SK-N-MC (cell line): ENCODE measurements at regions not wholly inside any gene's neighbourhood (a gene's known extent, or its start where the extent isn't known, plus 50 kb on each side); places are given as distances from the start of the nearest gene placed in this dataset.
"Not testable (repeated sequence)": the region's sequence is repeated elsewhere in the genome, so short reads cannot be mapped to it uniquely, and the experiment has no call there.

Experiments
- DNase-seq: peaks from one replicate; pipeline ENCODE4 v3.0.0-alpha.2; 2011; ENCODE audit warnings: low read depth, low spot score
- H3K27ac ChIP-seq: fragments of 200-600 bp; sonication (generic); 2 replicates; pipeline ENCODE4 v1.5.1; 2016; ENCODE audit warnings: mixed run types
- H3K36me3 ChIP-seq: fragments of 200-600 bp; sonication (generic); 2 replicates; pipeline ENCODE4 v1.6.1; 2017; ENCODE audit warnings: antibody characterized with exemption, low read length, mixed read lengths; ENCODE audit not compliant: insufficient read depth
- H3K4me3 ChIP-seq: fragments of 200-600 bp; sonication (generic); 2 replicates; pipeline ENCODE4 v1.5.1; 2016
- H3K9ac ChIP-seq: fragments of 200-600 bp; sonication (generic); 2 replicates; pipeline ENCODE4 v1.8.0; 2017; ENCODE audit warnings: mixed run types, mixed read lengths; ENCODE audit not compliant: insufficient read length
- H3K9me3 ChIP-seq: fragments of 200-600 bp; sonication (generic); 2 replicates; pipeline ENCODE4 v1.6.1; 2017; ENCODE audit warnings: low read depth, mild to moderate bottlenecking, antibody characterized with exemption, low read length, moderate library complexity, mixed read lengths
- EZH2 ChIP-seq: fragments of 200-600 bp; sonication (generic); IDR thresholded peaks from one replicate; pipeline ENCODE4 v1.6.1; 2017; ENCODE audit warnings: antibody characterized with exemption
- FOXP2 ChIP-seq: optimal IDR thresholded peaks from 2 replicates; pipeline ENCODE3; 2011; ENCODE audit warnings: mild to moderate bottlenecking, moderate library complexity; ENCODE audit not compliant: insufficient read depth; ENCODE audit errors: extremely low read length, control extremely low read depth
- POLR2AphosphoS5 ChIP-seq: IDR thresholded peaks from 2 replicates; pipeline ENCODE4 v1.6.1; 2012; ENCODE audit warnings: mild to moderate bottlenecking, low read depth, low read length, borderline replicate concordance

GRCh38 chr1:58238846-58239245, 307.7 kb downstream of the OMA1 start:
- H3K9ac ChIP-seq, result no peak overlapping the region
- no peak overlapping the region for H3K27ac ChIP-seq
- no peaks in the 10 kb centered on the region for H3K36me3 ChIP-seq
- H3K4me3 ChIP-seq, result no peak overlapping the region
- DNase-seq, result no peak
- H3K9me3 ChIP-seq, result no peaks in the 10 kb centered on the region
- TF ChIP-seq POLR2AphosphoS5 (no peak), EZH2 (no peak), FOXP2 (no peak)

DNA sequence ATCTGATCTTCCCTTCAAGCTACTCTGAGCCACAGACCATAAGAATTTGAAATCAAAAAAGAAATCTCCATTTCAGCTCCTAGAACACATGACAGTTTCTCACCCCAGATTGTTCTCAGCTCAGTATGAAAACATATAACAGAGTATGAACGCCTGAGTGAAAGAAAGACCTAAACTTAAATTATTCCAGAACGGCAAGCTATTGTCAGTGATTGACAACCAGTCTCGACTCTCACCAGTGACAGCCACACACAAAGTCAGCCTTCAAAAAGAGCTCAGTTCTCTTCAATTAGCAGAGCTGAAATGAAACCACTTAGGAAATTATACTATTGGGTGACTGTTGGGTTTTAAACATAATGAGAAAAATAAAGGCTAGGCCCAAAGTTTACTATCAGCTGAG, 312.8 kb downstream of the OMA1 start:
- no peak overlapping the region for H3K4me3 ChIP-seq
- no peak overlapping the region for H3K9ac ChIP-seq
- H3K9me3 ChIP-seq, result no peaks in the 10 kb centered on the region

DNA sequence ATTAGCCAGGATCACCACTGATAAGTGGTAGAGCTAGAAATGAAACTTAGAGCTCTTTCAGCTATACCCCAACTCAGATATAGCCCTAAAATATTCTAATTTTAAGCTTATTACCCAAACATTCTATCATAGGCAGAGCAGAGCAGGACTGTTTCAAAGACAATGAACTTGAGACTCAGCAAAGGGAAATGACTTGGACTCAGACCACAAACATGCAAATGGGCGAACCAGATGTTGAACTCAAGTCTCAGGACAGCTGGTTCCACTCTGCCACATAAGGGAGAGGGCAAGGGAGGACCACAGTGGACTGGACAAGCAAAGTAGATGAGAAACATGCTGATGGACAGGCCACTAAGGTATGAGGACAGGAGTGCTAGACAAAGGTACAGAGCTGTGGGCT, 315.3 kb downstream of the OMA1 start:
- H3K9me3 ChIP-seq, result no peaks in the 10 kb centered on the region
- no peaks in the 10 kb centered on the region for H3K36me3 ChIP-seq
- no peak overlapping the region for H3K27ac ChIP-seq
- H3K9ac ChIP-seq, result no peak overlapping the region
- no peak for DNase-seq
- TF ChIP-seq POLR2AphosphoS5 (no peak), EZH2 (no peak), FOXP2 (no peak)
- H3K4me3 ChIP-seq, result no peak overlapping the region

More for the DNA sequence above, 312.8 kb downstream of the OMA1 start:
- DNase-seq, result no peak
- TF ChIP-seq FOXP2, result no peak
- TF ChIP-seq POLR2AphosphoS5, result no peak
- TF ChIP-seq EZH2, result no peak
- H3K27ac ChIP-seq, result no peak overlapping the region
- H3K36me3 ChIP-seq, result no peaks in the 10 kb centered on the region

DNA sequence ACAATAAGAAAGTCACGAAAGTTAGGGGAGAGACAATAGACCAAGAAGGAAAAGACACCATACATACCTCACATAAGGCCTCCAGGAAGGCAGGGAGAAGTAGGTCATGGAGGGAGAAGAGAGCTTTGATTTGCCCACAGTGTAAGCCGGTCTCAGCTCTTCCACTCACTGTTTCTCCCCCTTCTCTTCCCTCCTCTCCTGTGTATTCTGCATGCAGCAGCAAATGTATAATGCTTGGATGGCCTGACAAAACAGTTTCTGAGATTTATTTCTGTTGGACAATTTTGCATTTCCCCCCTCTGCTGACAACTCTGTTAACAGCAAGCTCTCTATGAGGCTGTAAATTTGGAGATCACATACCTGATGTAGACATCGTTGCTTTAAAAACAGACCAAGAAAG, 318.9 kb downstream of the OMA1 start:
- DNase-seq, result no peak
- TF ChIP-seq POLR2AphosphoS5, result no peak
- no peak for TF ChIP-seq EZH2
- TF ChIP-seq FOXP2, result no peak

DNA sequence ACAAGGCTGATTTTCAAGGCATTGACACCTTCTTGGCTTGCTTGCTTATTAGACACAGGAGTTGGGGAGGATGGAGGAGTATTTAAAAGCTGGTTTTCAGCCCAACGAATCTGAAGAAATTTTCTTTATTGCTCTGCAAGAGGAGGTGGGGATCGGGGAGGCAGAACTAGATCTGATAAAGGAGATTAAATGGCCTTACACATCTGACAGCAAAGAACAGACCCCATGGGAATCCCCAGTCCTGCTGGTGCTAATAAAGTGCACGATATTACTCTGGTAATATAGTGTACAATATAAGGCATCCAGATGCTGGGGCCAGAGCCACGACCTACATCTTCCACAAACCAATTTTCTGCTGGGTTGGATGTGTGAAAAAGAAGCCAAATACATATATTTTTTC, 323.0 kb downstream of the OMA1 start:
- no peak for TF ChIP-seq POLR2AphosphoS5
- Histone ChIP-seq H3K4me3 (no peak overlapping the region), H3K27ac (no peak overlapping the region), H3K9ac (no peak overlapping the region), H3K9me3 (no peaks in the 10 kb centered on the region), H3K36me3 (no peaks in the 10 kb centered on the region)
- no peak for DNase-seq

More for the DNA sequence above, 318.9 kb downstream of the OMA1 start:
- H3K27ac ChIP-seq, result no peak overlapping the region
- H3K9ac ChIP-seq, result no peak overlapping the region
- no peaks in the 10 kb centered on the region for H3K9me3 ChIP-seq
- no peaks in the 10 kb centered on the region for H3K36me3 ChIP-seq
- no peak overlapping the region for H3K4me3 ChIP-seq

- no peak for DNase-seq
- Histone ChIP-seq H3K36me3 (no peaks in the 10 kb centered on the region), H3K27ac (no peak overlapping the region), H3K9me3 (no peaks in the 10 kb centered on the region), H3K9ac (no peak overlapping the region), H3K4me3 (no peak overlapping the region)
- TF ChIP-seq EZH2, result no peak
- no peak for TF ChIP-seq FOXP2
- TF ChIP-seq POLR2AphosphoS5, result no peak
Observed at GRCh38 chr1:58220836-58221472, 325.6 kb downstream of the OMA1 start.

GRCh38 chr1:58216169-58216568, 330.4 kb downstream of the OMA1 start:
- not testable (repeated sequence) for H3K4me3 ChIP-seq, DNase-seq, H3K36me3 ChIP-seq, H3K27ac ChIP-seq, H3K9me3 ChIP-seq, H3K9ac ChIP-seq

DNA sequence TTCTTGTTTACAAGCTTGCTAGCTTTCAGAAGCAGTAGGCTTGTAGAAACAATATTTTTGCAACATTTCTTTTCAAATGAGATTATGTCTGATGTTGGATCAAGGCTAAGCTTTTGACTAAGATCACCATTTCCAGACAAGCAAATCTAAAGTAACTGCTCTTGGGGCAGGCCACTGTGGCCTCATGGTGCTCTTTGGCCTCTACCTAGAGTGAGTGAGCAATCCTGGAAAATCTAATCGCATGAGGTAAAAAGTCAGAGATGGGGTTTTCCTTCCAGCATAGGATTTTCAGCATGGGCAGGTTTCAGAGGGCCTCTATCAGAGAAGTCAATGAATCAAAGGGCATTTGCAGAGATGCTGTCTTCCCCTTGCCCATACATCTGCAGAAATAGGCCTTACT, 331.9 kb downstream of the OMA1 start:
- no peak for DNase-seq
- H3K9ac ChIP-seq, result no peak overlapping the region
- TF ChIP-seq EZH2, result no peak
- no peak for TF ChIP-seq POLR2AphosphoS5
- TF ChIP-seq FOXP2, result no peak
- no peak overlapping the region for H3K4me3 ChIP-seq
- H3K9me3 ChIP-seq, result no peaks in the 10 kb centered on the region
- no peaks in the 10 kb centered on the region for H3K36me3 ChIP-seq
- H3K27ac ChIP-seq, result no peak overlapping the region

GRCh38 chr1:58211869-58212268, 334.7 kb downstream of the OMA1 start:
- no peak for DNase-seq
- TF ChIP-seq EZH2, result no peak
- TF ChIP-seq POLR2AphosphoS5, result no peak
- no peak for TF ChIP-seq FOXP2
- Histone ChIP-seq H3K36me3 (no peaks in the 10 kb centered on the region), H3K4me3 (no peak overlapping the region), H3K9me3 (no peaks in the 10 kb centered on the region), H3K9ac (no peak overlapping the region), H3K27ac (no peak overlapping the region)
